ENCODE measurements at regions not wholly inside any gene's neighbourhood (a gene's known extent, or its start where the extent isn't known, plus 50 kb on each side); places are given as distances from the start of the nearest gene placed in this dataset.
"Not testable (repeated sequence)": the region's sequence is repeated elsewhere in the genome, so short reads cannot be mapped to it uniquely, and the experiment has no call there.

- no peak for DNase-seq (ENCODE audit: low read depth in 2 of 3, low spot score in 2 of 3)
These were observed 194.3 kb upstream of the SOX21 start for GRCh38 chr13:94906605-94907004.

DNA sequence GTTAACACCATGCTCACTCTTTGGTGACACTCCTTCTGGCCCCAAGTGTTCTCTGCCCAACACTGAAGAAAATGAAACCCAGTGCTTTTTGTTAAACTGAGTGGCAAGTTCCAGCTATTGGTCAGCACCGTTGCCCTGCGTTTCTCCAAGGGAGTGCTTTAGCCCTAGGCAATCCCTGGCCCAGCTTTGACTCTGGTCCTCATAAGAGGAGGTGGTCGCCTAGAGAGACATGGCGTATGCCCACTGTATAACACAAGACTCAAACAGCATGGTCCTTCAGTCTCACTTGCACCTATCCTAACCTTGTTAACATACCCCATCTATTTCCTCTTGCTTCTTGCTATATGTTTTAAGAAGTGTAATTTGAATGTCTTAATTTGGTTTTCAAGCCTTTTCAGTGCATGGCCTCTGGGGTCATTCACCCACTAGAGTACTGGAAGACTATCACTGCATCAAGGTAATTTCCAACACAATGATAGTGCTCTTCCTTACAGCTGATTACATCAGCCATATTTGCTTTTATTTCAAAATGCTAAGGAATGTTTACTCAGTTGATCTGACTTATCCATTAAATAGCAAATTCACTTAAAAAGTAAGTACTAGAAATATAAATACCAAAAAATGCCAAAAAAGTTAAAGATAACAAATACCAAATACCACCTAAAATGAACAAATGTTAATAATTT lies 190.5 kb upstream of the SOX21 start:
- no peak for DNase-seq (ENCODE audit: low read depth in 2 of 3, low spot score in 2 of 3)

DNA sequence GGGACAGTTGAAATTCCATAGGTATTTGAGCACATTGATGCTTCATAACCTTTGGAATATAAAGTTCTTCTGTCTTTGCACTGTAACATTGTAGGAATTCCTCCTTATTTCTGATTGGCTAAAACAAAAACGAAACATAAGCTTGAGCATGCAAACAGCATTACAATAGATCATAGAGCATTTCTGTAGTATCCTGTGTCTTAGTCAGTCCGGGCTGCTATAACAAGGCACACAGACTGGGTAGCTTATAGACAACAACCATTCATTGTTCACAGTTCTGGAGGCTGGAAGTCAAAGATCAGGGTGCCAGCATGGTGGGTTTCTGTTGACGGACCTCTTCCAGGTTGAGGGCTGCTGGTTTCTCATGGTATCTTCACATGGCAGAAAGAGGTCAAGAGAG lies 188.7 kb upstream of the SOX21 start:
- DNase-seq (ENCODE audit: low read depth in 2 of 3, low spot score in 2 of 3) = no peak

DNA sequence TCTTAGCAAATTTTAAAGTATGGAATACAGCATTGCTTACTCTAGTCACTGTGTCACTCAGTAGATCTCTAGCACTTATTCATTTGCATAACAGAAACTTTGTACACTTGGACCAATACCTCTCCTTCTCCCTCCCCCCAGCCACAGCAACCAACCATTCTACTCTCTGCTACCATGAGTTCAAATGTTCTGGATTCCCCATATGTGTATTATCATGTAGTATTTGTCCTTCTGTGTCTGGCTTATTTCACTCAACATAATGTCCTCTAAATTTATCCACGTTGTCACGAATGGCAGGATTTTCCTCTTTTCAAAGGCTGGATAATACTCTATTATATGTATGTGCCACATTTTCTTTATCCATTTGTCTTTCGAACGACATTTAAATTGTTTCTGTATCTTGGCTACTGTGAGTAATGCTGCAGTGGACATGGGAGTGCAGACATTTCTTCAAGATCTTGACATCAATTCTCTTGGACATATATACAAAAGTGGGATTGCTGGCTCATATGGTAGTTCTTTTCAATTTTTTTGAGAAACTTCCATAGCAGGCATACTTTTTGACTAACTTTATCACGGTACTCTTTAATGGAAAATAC lies 184.5 kb upstream of the SOX21 start:
- no peak for DNase-seq (ENCODE audit: low read depth in 2 of 3, low spot score in 2 of 3)

DNA sequence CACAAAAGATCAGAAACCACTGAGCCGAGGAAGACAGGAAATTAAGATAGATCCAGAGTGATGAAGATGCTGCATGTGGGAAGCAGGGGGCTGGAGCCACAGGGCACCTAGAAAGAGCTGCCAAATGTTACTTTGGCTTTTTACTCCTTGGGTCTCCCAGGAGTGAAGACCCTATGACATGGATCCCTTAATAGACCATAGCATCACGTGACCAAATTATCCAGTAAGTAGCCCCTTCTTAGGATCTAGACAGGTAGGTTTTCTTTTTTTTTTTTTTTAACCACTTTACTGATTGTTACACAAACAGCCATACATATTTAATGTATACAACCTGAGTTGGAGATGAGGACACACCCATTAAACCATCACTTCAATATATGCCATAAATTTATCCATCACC lies 183.9 kb upstream of the SOX21 start:
- DNase-seq (ENCODE audit: low read depth in 2 of 3, low spot score in 2 of 3) = no peak

DNA sequence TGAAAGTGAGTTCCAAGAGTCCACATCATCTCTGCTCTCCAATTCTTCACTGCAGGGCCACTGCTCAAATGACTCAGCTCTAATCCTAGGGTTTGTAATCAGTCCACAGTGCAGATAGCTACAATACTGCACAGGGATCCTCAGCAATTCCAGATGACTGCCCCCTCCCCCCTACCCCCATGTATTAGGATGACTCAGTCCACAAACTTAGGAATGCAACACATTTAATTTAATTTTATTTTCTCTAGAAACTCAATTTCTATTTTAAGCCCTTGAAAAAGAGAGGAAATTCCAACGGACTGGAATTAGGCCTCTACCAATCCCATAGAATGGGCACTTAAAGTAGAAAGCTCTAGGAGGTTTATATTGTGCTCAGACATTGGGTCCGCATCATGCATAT lies 173.8 kb upstream of the SOX21 start:
- DNase-seq (ENCODE audit: low read depth in 2 of 3, low spot score in 2 of 3) = no peak

DNA sequence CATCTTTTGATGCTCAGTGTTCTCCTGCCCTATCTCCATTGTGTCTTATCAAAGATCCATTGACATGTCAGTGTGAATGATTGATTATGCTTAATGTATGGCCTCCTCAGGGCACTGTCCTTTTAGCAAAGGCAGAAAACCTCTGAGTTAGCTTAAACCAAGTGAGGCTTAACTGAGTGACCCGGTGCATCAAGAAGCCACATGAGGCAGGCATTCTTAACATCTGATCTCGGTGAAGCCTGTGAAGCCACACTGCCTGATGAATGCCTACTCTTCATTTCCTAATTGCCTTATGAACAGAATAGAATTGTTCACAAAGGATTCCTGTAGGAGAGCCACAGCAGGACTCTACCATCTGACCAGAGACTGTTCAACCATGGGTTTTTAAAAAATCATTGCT lies 168.1 kb upstream of the SOX21 start:
- no peak for DNase-seq (ENCODE audit: low read depth in 2 of 3, low spot score in 2 of 3)

DNA sequence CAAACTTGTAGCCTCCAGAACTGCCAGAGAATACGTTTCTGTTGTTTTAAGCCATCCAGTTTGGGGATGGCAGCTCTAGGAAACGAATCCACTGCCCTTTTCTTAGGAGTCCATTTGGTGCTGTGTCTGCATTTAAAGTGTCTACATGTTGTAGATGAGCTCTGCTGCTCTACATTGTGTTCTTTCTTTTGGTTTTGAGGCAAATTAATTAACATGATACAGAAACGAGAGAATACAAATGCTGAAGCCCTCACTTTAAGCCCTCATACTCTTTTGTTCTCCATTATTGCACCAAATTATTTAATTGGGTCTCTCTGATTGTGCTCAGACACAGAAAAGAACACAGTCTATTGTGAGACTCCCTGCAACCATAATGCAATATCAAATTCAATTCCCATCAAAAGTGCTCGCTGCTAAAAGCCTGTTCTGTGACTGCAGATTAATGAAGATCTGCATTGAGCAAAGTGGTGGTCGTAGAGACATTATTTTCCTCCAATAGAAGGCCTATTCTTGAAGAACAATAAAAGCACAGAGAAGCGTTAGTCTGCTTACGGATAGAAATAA lies 166.3 kb upstream of the SOX21 start:
- no peak for DNase-seq (ENCODE audit: low read depth in 2 of 3, low spot score in 2 of 3)

DNA sequence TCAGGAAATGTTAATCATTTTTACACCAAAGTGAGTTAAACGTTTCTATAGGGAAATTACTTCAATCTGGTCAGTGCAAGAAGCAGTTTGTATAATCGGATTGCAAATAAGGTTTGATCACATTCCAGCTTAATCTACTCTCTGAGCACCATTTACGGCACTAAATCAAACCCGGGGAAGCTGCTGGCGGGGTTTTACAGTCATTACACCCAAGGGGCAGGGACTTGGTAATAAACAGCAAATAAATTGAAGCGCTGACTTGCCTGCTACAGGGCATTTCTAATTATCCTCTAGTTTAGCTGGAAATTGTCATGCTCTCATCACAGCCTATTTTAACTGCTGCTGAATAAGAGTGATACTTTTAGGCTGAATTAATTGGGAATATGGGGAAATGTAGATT lies 152.1 kb upstream of the SOX21 start:
- no peak for DNase-seq (ENCODE audit: low read depth in 2 of 3, low spot score in 2 of 3)

DNA sequence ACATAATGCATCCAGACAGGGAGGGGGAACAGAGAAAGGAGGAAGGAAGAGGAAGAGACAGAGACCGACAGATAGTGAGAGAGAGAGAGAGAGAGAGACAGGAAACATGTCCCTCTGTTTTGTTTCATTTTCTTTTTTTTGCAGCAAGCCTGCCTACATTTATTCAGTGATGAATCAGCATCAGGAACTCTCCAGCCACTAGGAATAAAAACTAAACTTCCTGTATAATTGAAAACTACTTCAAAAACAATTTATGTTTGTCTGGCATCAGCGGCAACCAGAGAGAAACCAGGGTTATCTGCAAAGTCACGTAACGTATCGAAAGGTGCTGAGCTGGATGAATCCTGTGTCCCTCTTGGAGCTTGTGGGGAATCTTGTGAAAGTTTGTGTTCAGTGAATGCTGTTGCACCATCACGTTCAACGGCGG lies 148.6 kb upstream of the SOX21 start:
- DNase-seq (ENCODE audit: low read depth in 2 of 3, low spot score in 2 of 3) = peak in 2 of 3 donors; percentile 32 to 37

DNA sequence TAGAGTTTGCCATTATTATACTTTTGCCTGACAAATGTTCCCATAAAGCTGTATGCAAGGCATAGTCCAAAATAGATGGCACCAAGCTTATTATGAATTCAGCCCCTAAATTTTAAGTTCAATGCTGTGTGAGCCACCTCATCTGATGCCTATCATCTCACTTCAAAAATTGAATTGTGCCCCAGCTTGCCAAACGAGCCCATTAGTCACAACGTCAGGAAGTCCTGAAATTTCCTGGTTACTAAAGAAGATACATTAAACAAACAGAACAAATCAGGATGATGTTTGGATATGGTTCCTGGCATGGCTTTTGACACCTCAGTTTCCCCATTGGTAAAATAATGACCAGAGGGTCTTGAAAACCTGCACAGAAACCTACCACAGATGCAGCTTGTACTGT lies 147.5 kb upstream of the SOX21 start:
- no peak for DNase-seq (ENCODE audit: low read depth in 2 of 3, low spot score in 2 of 3)

- peak in 2 of 3 donors; percentile 9 to 29 for DNase-seq (ENCODE audit: low read depth in 2 of 3, low spot score in 2 of 3)
These were observed 146.9 kb upstream of the SOX21 start for GRCh38 chr13:94859278-94859691.

- no peak for DNase-seq (ENCODE audit: low read depth in 2 of 3, low spot score in 2 of 3)
These were observed 146.5 kb upstream of the SOX21 start for GRCh38 chr13:94858856-94859255.

GRCh38 chr13:94854688-94855087 lies 142.3 kb upstream of the SOX21 start:
- DNase-seq (ENCODE audit: low read depth in 2 of 3, low spot score in 2 of 3) = no peak

DNA sequence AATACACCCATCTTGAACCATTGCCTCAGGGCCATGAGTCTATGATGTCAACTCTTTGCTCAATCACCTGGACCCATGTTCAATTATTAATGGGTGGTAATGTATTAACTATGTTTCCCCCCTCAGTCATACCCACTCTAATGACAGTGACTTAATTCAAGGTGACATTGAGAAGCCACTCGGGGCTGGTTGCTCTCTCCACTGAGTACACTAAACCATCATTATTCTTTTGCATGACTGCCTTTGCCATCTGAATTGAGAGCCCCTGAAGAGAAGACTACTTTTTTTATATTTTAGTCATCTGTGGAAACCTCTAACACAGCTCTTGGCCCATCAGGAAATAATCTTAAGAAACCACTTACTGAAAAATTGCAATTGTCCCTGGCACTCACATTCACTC lies 139.2 kb upstream of the SOX21 start:
- no peak for DNase-seq (ENCODE audit: low read depth in 2 of 3, low spot score in 2 of 3)

DNA sequence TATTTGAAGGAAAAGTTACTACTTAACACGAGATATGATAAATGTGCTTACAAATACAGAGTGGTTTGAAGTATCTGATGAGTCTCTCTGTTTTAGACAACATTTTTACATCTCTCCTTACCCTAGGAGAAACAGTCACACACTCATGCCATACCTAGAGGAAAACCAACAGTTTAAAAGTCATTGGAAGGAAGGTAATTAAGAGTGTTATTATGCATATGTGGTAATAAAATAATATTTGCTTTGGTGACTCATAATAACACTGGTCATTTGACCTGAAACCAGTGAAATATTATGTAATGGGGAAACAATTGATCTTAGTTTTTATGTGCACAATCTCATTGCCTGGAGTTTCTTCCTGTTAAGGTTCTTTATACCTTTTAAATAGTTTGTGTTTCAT lies 136.9 kb upstream of the SOX21 start:
- no peak for DNase-seq (ENCODE audit: low read depth in 2 of 3, low spot score in 2 of 3)

GRCh38 chr13:94842901-94843300 lies 130.6 kb upstream of the SOX21 start:
- no peak for DNase-seq (ENCODE audit: low read depth in 2 of 3, low spot score in 2 of 3)

GRCh38 chr13:94837056-94837455 lies 124.7 kb upstream of the SOX21 start:
- DNase-seq (ENCODE audit: low read depth in 2 of 3, low spot score in 2 of 3) = not testable (repeated sequence)

DNA sequence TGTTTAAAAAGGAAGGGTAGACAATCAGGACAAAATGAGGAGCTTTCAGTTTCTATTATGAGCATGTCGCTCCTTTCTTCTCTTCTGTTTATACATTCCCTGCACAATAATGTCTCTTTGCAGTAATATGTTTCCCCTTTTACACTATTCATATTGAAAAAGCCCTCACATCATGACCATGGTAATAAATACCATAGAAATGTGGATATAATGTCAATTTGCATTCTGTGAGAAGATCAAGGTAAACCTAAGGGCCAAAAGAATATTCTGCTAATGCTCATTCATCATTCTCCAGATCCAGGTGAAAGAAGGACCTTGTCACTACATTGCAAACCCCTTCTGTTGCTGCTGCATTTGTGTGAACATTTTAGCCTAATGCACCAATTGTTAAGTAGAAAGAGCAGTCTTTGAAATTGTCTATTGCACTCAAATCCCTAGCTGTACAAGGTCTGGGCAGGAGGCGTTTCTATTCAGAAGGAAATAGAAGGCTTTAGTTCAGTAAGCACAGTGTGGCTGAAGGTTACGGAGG lies 117.6 kb upstream of the SOX21 start:
- DNase-seq (ENCODE audit: low read depth in 2 of 3, low spot score in 2 of 3) = no peak

DNA sequence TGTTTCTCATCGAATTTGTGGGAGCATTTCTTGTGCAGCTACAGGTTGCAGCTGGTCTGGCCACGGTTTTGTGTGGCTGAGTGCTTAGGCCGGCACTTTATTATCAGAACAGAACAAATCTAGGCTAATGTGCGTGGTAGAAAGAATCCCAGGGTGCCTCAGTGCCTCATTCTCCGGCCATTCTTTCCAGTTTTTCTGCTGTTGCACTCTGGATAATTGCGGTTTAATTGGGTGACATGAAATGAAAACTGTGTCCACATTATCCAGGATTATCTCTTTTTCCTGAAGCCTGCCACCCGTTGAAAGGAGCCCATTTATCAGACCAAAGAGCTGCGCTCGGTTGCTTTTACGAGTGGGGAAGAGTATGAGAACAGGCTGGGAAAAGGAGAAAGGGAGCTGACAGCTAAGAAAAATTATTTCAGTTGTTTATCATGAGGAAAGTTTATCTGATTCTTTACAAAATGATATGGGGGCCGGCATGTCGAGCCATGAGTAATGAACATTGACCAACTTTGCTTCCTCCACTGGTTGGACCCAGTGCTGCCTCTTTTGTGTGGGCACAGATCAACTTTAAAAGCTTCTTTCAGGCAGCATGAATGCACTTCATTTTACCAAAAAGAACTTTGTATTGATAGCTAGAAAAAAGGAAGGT lies 117.0 kb upstream of the SOX21 start:
- no peak for DNase-seq (ENCODE audit: low read depth in 2 of 3, low spot score in 2 of 3)

GRCh38 chr13:94827566-94827965 lies 115.2 kb upstream of the SOX21 start:
- DNase-seq (ENCODE audit: low read depth in 2 of 3, low spot score in 2 of 3) = no peak

DNA sequence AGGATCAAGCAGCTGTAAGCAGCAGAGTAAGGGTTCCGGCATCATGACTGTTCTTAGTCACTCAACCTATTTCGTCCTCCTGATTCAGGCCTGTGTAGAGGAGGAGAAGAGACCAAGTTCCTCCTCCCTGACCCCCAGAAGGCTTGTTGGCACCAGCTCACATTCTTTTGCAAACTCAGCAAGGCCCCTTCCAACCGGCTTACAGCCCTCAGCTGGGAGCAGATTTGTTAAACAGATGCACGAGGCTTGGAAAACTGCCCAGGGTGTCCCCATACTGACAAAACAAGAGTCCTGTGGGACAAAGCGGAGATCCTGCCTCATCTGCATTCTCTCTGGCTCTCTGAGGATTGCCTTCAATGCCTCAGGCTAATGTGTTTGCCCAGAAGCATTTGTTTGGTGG lies 113.2 kb upstream of the SOX21 start:
- no peak for DNase-seq (ENCODE audit: low read depth in 2 of 3, low spot score in 2 of 3)

All from hematopoietic multipotent progenitor cell (in vitro differentiated cells).